HepG2 (cell line): ENCODE measurements at regions not wholly inside any gene's neighbourhood (a gene's known extent, or its start where the extent isn't known, plus 50 kb on each side); places are given as distances from the start of the nearest gene placed in this dataset.

ENCODE experiments used
- ATM ChIP-seq: fragments of 450-650 bp; IDR thresholded peaks from 2 replicates; pipeline ENCODE4 v1.7.1; 2017; ENCODE audit warnings: mild to moderate bottlenecking, borderline replicate concordance
- ATRX ChIP-seq: sonication (generic); formaldehyde crosslinking; IDR thresholded peaks from 2 replicates; pipeline ENCODE4 v1.4.0; 2020; ENCODE audit warnings: missing genetic modification reagents, borderline replicate concordance
- BRCA1 ChIP-seq: sonication (generic); formaldehyde crosslinking; IDR thresholded peaks from 2 replicates; pipeline ENCODE4 v1.4.0; 2020; ENCODE audit warnings: missing genetic modification reagents
- EZH2 ChIP-seq: conservative IDR thresholded peaks from 2 replicates; pipeline ENCODE4 v1.6.1; 2012; ENCODE audit warnings: mild to moderate bottlenecking, low read depth, low read length, moderate library complexity
- JUN ChIP-seq: sonication (generic); formaldehyde crosslinking; IDR thresholded peaks from 2 replicates; pipeline ENCODE4 v1.4.0; 2020; ENCODE audit warnings: mild to moderate bottlenecking, missing genetic modification reagents
- NR1H2 ChIP-seq: sonication (generic); formaldehyde crosslinking; IDR thresholded peaks from 2 replicates; pipeline ENCODE4 v1.8.1; 2022; ENCODE audit warnings: low read depth, missing genetic modification reagents, borderline replicate concordance
- POGZ ChIP-seq: sonication (generic); formaldehyde crosslinking; IDR thresholded peaks from 2 replicates; pipeline ENCODE4 v1.4.0; 2020; ENCODE audit warnings: mild to moderate bottlenecking, missing genetic modification reagents
- SP2 ChIP-seq: sonication (generic); formaldehyde crosslinking; IDR thresholded peaks from 2 replicates; pipeline ENCODE4 v1.5.1; 2020; ENCODE audit warnings: mild to moderate bottlenecking, missing genetic modification reagents
- TAF1 ChIP-seq: sonication (generic); formaldehyde crosslinking; IDR thresholded peaks from 2 replicates; pipeline ENCODE4 v1.4.0; 2020; ENCODE audit warnings: missing genetic modification reagents
- ZNF274 ChIP-seq: sonication (generic); formaldehyde crosslinking; IDR thresholded peaks from 2 replicates; pipeline ENCODE4 v1.5.1; 2020; ENCODE audit warnings: mild to moderate bottlenecking, missing genetic modification reagents
- TF ChIP-seq, protein P1 (sequence below): sonication (generic); formaldehyde crosslinking; IDR thresholded peaks from 2 replicates; pipeline ENCODE4 v1.5.0; 2020; ENCODE audit warnings: mild to moderate bottlenecking, missing genetic modification reagents, moderate library complexity

DNA sequence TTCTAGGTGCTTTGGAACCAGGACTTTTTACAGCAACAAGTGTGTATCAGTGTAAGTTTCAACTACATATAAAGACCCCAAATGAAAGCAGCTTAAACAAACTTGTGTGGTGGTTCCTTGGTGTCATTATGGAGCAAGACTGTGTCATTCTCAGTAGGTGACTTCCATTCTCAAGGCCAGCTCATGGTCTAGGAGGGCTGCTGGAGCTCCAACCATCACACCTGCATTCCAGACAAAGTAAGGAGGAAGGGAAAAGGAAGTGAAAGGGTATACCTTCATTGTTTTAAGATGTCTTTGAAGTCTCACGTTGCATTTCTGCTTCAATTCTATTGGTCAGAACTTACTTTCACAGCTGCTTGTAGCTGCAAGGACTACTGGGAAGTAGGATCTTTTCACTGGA is 188.6 kb downstream of the C1orf94 start:
- no peak for TF ChIP-seq BRCA1
- TF ChIP-seq POGZ (CRISPR knock-in tag) = no peak
- no peak for TF ChIP-seq ATRX
- TF ChIP-seq, protein P1, sequence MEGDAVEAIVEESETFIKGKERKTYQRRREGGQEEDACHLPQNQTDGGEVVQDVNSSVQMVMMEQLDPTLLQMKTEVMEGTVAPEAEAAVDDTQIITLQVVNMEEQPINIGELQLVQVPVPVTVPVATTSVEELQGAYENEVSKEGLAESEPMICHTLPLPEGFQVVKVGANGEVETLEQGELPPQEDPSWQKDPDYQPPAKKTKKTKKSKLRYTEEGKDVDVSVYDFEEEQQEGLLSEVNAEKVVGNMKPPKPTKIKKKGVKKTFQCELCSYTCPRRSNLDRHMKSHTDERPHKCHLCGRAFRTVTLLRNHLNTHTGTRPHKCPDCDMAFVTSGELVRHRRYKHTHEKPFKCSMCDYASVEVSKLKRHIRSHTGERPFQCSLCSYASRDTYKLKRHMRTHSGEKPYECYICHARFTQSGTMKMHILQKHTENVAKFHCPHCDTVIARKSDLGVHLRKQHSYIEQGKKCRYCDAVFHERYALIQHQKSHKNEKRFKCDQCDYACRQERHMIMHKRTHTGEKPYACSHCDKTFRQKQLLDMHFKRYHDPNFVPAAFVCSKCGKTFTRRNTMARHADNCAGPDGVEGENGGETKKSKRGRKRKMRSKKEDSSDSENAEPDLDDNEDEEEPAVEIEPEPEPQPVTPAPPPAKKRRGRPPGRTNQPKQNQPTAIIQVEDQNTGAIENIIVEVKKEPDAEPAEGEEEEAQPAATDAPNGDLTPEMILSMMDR (CRISPR knock-in tag) = no peak
- TF ChIP-seq JUN (CRISPR knock-in tag) = no peak
- no peak for TF ChIP-seq TAF1 (CRISPR knock-in tag)
- no peak for TF ChIP-seq SP2 (CRISPR knock-in tag)
- no peak for TF ChIP-seq ATM
- TF ChIP-seq NR1H2 (CRISPR knock-in tag) = no peak
- TF ChIP-seq ZNF274 (CRISPR knock-in tag) = no peak
- TF ChIP-seq EZH2 = no peak
